ENCODE measurements at regions not wholly inside any gene's neighbourhood (a gene's known extent, or its start where the extent isn't known, plus 50 kb on each side); places are given as distances from the start of the nearest gene placed in this dataset.

DNA sequence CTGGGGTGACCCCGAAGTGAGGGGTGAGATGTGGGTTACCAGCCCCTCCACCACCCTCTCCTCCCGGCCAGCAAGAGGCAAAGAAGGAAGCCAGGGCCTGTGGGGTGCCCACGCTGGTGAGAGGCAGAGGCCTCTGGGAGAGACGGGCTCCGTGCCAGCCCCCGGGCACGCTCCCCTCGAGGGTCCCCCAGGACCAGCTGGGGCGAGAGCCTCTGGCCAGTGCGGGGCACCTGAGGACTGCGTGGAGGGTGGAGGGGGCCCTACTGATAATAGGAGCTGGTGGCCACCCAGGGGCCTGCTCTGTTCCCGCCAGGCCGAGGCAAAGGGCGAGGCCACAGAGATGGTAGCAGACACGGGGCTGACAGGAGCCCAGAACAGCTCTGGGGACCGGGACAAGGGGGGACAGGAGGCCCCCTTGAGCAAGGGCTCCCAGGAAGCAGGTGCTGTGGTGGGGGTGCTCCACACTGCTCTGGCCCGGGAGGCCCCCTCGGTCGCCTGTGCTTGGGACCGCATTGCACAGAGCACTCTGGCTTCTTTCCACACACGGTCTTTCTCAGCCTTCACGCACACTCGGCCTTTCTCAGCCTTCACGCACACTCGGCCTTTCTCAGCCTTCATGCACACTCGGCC, 226.9 kb downstream of the TTLL2 start:
- H3K9me3 ChIP-seq (ENCODE audit: insufficient read depth, low read depth) = no peaks in the 10 kb centered on the region
- CTCF ChIA-PET = no interaction called here
- peaks cover 61% of the 10 kb centered on the region for H3K27me3 ChIP-seq (ENCODE audit: insufficient read depth, low read depth)
- H3K36me3 ChIP-seq (ENCODE audit: low read depth) = no peaks in the 10 kb centered on the region
- no peak overlapping the region for H3K4me3 ChIP-seq
- no peaks in the 10 kb centered on the region for H3F3A ChIP-seq (ENCODE audit: insufficient read depth, low read depth)
- no peaks in the 10 kb centered on the region for H3K9me2 ChIP-seq (ENCODE audit: insufficient read depth)
- no peak overlapping the region for H3K27ac ChIP-seq
- no peaks in the 10 kb centered on the region for H3K79me2 ChIP-seq (ENCODE audit: low read depth)
- POLR2A ChIA-PET (ENCODE audit: unreplicated experiment) = no interaction called here
- intact Hi-C loops (cut with micrococcal nuclease; ENCODE audit: unreplicated experiment) = no loop called here
- DNase-seq = no peak
- no peak for TF ChIP-seq CTCF (conservative IDR thresholded peaks at IDR 0.05)
- no peak for TF ChIP-seq EZH2 (IDR thresholded peaks at IDR 0.05; ENCODE audit: low read depth)
- no TSS peak for BruUV-seq (replicated peaks)
- H3K4me2 ChIP-seq = no peak overlapping the region
- H2AFZ ChIP-seq = no peak overlapping the region
- H4K20me1 ChIP-seq (ENCODE audit: insufficient read depth) = no peaks in the 10 kb centered on the region
- H3K4me1 ChIP-seq (replicated peaks; ENCODE audit: insufficient read depth) = no peaks in the 10 kb centered on the region

GRCh38 chr6:167552258-167552630, 227.4 kb downstream of the TTLL2 start:
- H3K4me3 ChIP-seq = no peak overlapping the region
- DNase-seq = no peak
- no peaks in the 10 kb centered on the region for H3K9me3 ChIP-seq (ENCODE audit: insufficient read depth, low read depth)
- H3K36me3 ChIP-seq (ENCODE audit: low read depth) = no peaks in the 10 kb centered on the region
- H3K27ac ChIP-seq = no peak overlapping the region
- H2AFZ ChIP-seq = no peak overlapping the region
- no peak overlapping the region for H3K4me2 ChIP-seq
- TF ChIP-seq EZH2 (IDR thresholded peaks at IDR 0.05; ENCODE audit: low read depth) = no peak
- TF ChIP-seq CTCF (conservative IDR thresholded peaks at IDR 0.05) = no peak
- ChIA-PET CTCF (no interaction called here), POLR2A (ENCODE audit: unreplicated experiment) (no interaction called here)
- intact Hi-C loops (cut with micrococcal nuclease; ENCODE audit: unreplicated experiment) = no loop called here
- peaks cover 65% of the 10 kb centered on the region for H3K27me3 ChIP-seq (ENCODE audit: insufficient read depth, low read depth)
- H3K4me1 ChIP-seq (replicated peaks; ENCODE audit: insufficient read depth) = no peaks in the 10 kb centered on the region
- no peaks in the 10 kb centered on the region for H3K79me2 ChIP-seq (ENCODE audit: low read depth)
- no peaks in the 10 kb centered on the region for H3K9me2 ChIP-seq (ENCODE audit: insufficient read depth)
- H4K20me1 ChIP-seq (ENCODE audit: insufficient read depth) = no peaks in the 10 kb centered on the region
- no peaks in the 10 kb centered on the region for H3F3A ChIP-seq (ENCODE audit: insufficient read depth, low read depth)
- no TSS peak for BruUV-seq (replicated peaks)

DNA sequence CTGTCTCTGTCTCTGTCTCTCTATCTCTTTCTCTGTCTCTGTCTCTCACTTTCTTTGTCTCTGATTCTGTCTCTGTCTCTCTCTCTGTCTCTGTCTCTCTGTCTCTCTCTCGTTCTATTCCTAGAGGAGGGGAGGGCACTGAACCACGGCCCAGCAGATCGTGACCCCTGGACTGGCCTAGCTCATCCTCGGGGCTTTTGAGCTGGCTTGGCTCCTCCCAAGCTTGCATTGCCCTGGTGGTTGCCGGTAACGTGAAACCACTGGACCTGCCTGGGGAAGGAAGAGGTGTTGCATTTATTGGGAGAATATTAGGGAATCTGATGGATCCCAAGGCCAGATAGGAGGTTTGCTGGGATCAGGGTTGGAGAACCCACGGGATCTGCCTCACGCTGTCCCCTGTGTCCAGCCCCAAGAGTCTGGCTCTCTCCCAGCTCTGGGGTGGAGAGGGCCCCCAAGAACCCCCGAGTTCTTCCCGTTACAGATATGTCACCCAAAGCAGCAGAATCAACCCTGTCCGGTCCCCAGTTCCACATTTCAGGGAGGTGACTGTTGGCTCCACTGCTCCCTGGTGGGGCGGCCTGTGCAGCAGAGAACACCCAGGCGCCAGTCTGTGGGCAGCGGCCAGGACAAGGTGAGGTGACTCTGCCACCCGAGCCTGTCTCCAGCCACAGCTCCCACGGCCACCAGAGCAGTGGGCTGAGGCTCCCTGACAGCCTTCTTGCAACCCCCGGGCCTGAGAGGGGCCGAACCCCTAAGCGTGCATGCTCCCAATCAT, 228.3 kb downstream of the TTLL2 start:
- Histone ChIP-seq H3K4me3 (no peak overlapping the region), H3K9me2 (ENCODE audit: insufficient read depth) (no peaks in the 10 kb centered on the region), H3K36me3 (ENCODE audit: low read depth) (no peaks in the 10 kb centered on the region), H3K4me1 (replicated peaks; ENCODE audit: insufficient read depth) (no peaks in the 10 kb centered on the region), H3K27me3 (ENCODE audit: insufficient read depth, low read depth) (peaks cover 65% of the 10 kb centered on the region), H3K9me3 (ENCODE audit: insufficient read depth, low read depth) (no peaks in the 10 kb centered on the region), H3F3A (ENCODE audit: insufficient read depth, low read depth) (no peaks in the 10 kb centered on the region), H4K20me1 (ENCODE audit: insufficient read depth) (no peaks in the 10 kb centered on the region), H2AFZ (no peak overlapping the region), H3K79me2 (ENCODE audit: low read depth) (no peaks in the 10 kb centered on the region), H3K27ac (no peak overlapping the region), H3K4me2 (no peak overlapping the region)
- ChIA-PET CTCF (no interaction called here), POLR2A (ENCODE audit: unreplicated experiment) (no interaction called here)
- DNase-seq = no peak
- intact Hi-C loops (cut with micrococcal nuclease; ENCODE audit: unreplicated experiment) = no loop called here
- no peak for TF ChIP-seq EZH2 (IDR thresholded peaks at IDR 0.05; ENCODE audit: low read depth)
- no peak for TF ChIP-seq CTCF (conservative IDR thresholded peaks at IDR 0.05)
- BruUV-seq (replicated peaks) = no TSS peak

All from PC-9 (cell line).